SU-DHL-6 (cell line): ENCODE measurements at regions not wholly inside any gene's neighbourhood (a gene's known extent, or its start where the extent isn't known, plus 50 kb on each side); places are given as distances from the start of the nearest gene placed in this dataset.

Experiments
- H2AFZ ChIP-seq: fragments of 200-600 bp; sonication (generic); 2 replicates; pipeline ENCODE4 v1.6.1; 2014; ENCODE audit warnings: low read depth, mild to moderate bottlenecking, moderate library complexity, mixed read lengths, antibody characterized with exemption, low read length; ENCODE audit not compliant: severe bottlenecking
- H3F3A ChIP-seq: fragments of 200-600 bp; shearing (Covaris generic); 2 replicates; pipeline ENCODE4 v1.6.0; 2016; ENCODE audit warnings: antibody characterized with exemption, mild to moderate bottlenecking; ENCODE audit not compliant: insufficient read depth
- H3K27ac ChIP-seq: fragments of 200-600 bp; sonication (generic); 2 replicates; pipeline ENCODE4 v1.5.1; 2016; ENCODE audit warnings: low read depth, mild to moderate bottlenecking, low read length, moderate library complexity, mixed read lengths
- H3K27me3 ChIP-seq: fragments of 200-600 bp; sonication (generic), shearing (Covaris generic); 2 replicates; pipeline ENCODE4 v1.6.0; 2014; ENCODE audit warnings: mild to moderate bottlenecking, low read length
- H3K36me3 ChIP-seq: fragments of 200-600 bp; sonication (generic); 2 replicates; pipeline ENCODE4 v1.6.1; 2014; ENCODE audit warnings: mild to moderate bottlenecking, low read length, mixed read lengths
- H3K4me2 ChIP-seq: fragments of 300-600, 200-600 bp; shearing (Covaris generic), sonication (generic); 2 replicates; pipeline ENCODE4 v1.6.0; 2014; ENCODE audit warnings: low read length, low read depth, mild to moderate bottlenecking; ENCODE audit not compliant: poor library complexity, severe bottlenecking
- H3K4me3 ChIP-seq: fragments of 200-600 bp; sonication (generic); 2 replicates; pipeline ENCODE4 v1.5.1; 2014; ENCODE audit warnings: antibody characterized with exemption, low read length, mild to moderate bottlenecking, mixed read lengths; ENCODE audit not compliant: insufficient read depth, poor library complexity, severe bottlenecking
- H3K79me2 ChIP-seq: fragments of 200-600 bp; sonication (generic); 2 replicates; pipeline ENCODE4 v1.6.1; 2014; ENCODE audit warnings: mild to moderate bottlenecking, low read length, moderate library complexity; ENCODE audit not compliant: insufficient read depth
- H3K9ac ChIP-seq: fragments of 200-600 bp; sonication (generic); 2 replicates; pipeline ENCODE4 v1.7.0; 2014; ENCODE audit warnings: mild to moderate bottlenecking, low read length
- H3K9me2 ChIP-seq: fragments of 200-600 bp; sonication (generic); replicated peaks from 2 replicates; pipeline ENCODE4 v1.6.1; 2014; ENCODE audit warnings: low read length; ENCODE audit not compliant: insufficient read depth
- H3K9me3 ChIP-seq: fragments of 200-600 bp; sonication (generic); 2 replicates; pipeline ENCODE4 v1.6.1; 2014; ENCODE audit warnings: low read length, mixed read lengths; ENCODE audit not compliant: insufficient read depth
- H4K20me1 ChIP-seq: fragments of 200-600 bp; sonication (generic); 2 replicates; pipeline ENCODE4 v1.6.1; 2014; ENCODE audit warnings: low read depth, mild to moderate bottlenecking, antibody characterized with exemption, low read length, moderate library complexity, mixed read lengths
- EZH2phosphoT487 ChIP-seq: fragments of 200-600 bp; sonication (generic), shearing (Covaris generic); conservative IDR thresholded peaks from 2 replicates; pipeline ENCODE4 v1.6.1; 2018; ENCODE audit warnings: mild to moderate bottlenecking, antibody characterized with exemption, low read length, moderate library complexity, mixed read lengths
- TF ChIP-seq, protein P1 (sequence below): fragments of 200-600 bp; sonication (generic); IDR thresholded peaks from one replicate; pipeline ENCODE4 v1.5.1; 2017; ENCODE audit warnings: antibody characterized with exemption, mild to moderate bottlenecking, low read length, moderate library complexity; ENCODE audit not compliant: insufficient read depth, poor library complexity, severe bottlenecking

DNA sequence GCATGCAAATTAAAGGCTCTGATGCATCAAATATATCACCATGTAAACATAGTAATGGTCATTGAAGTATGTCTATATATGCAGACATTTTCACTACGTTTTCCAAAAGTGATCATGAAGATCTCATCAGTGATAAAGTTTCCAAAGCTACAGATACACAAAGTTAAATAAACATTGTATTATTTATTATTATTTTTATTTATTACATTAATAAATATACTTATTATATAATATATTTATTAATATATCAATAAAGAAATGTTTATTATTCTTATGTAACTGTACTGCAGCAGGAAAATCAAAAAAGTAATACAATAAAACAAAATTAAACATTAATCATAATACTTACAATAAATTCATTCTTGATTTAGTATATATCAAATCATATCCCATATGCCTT, 791.2 kb downstream of the GBE1 start:
- no peaks in the 10 kb centered on the region for H3F3A ChIP-seq
- H3K36me3 ChIP-seq = no peaks in the 10 kb centered on the region
- TF ChIP-seq, protein P1, sequence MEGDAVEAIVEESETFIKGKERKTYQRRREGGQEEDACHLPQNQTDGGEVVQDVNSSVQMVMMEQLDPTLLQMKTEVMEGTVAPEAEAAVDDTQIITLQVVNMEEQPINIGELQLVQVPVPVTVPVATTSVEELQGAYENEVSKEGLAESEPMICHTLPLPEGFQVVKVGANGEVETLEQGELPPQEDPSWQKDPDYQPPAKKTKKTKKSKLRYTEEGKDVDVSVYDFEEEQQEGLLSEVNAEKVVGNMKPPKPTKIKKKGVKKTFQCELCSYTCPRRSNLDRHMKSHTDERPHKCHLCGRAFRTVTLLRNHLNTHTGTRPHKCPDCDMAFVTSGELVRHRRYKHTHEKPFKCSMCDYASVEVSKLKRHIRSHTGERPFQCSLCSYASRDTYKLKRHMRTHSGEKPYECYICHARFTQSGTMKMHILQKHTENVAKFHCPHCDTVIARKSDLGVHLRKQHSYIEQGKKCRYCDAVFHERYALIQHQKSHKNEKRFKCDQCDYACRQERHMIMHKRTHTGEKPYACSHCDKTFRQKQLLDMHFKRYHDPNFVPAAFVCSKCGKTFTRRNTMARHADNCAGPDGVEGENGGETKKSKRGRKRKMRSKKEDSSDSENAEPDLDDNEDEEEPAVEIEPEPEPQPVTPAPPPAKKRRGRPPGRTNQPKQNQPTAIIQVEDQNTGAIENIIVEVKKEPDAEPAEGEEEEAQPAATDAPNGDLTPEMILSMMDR = no peak
- TF ChIP-seq EZH2phosphoT487 = no peak
- H3K4me2 ChIP-seq = no peak overlapping the region
- H3K27me3 ChIP-seq = no peaks in the 10 kb centered on the region
- H3K9ac ChIP-seq = no peak overlapping the region
- no peaks in the 10 kb centered on the region for H3K79me2 ChIP-seq
- H3K9me2 ChIP-seq = no peaks in the 10 kb centered on the region
- no peaks in the 10 kb centered on the region for H3K9me3 ChIP-seq
- no peaks in the 10 kb centered on the region for H4K20me1 ChIP-seq
- no peak overlapping the region for H3K4me3 ChIP-seq
- H3K27ac ChIP-seq = no peak overlapping the region
- H2AFZ ChIP-seq = no peak overlapping the region

- Histone ChIP-seq H3K9me2 (0 out of 2 replicates have a peak, but pooled peaks cover 4% of the 10 kb centered on the region), H3K79me2 (no peaks in the 10 kb centered on the region), H3K9me3 (peaks cover 3% of the 10 kb centered on the region; the same call in 1 of the 2 replicates), H3K27ac (no peak overlapping the region), H4K20me1 (no peaks in the 10 kb centered on the region), H3K36me3 (no peaks in the 10 kb centered on the region), H3F3A (no peaks in the 10 kb centered on the region), H3K27me3 (no peaks in the 10 kb centered on the region), H2AFZ (no peak overlapping the region), H3K4me2 (no peak overlapping the region), H3K4me3 (no peak overlapping the region), H3K9ac (no peak overlapping the region)
- TF ChIP-seq, protein P1 = no peak
- TF ChIP-seq EZH2phosphoT487 = no peak
Measured at GRCh38 chr3:80929576-80929975, 831.9 kb downstream of the GBE1 start.

GRCh38 chr3:80914854-80915253, 846.6 kb downstream of the GBE1 start:
- Histone ChIP-seq H3F3A (no peaks in the 10 kb centered on the region), H3K27ac (no peak overlapping the region), H2AFZ (no peak overlapping the region), H3K9me2 (no peaks in the 10 kb centered on the region), H3K27me3 (no peaks in the 10 kb centered on the region), H4K20me1 (no peaks in the 10 kb centered on the region), H3K9me3 (no peaks in the 10 kb centered on the region), H3K4me3 (no peak overlapping the region), H3K4me2 (no peak overlapping the region), H3K79me2 (no peaks in the 10 kb centered on the region), H3K9ac (no peak overlapping the region), H3K36me3 (no peaks in the 10 kb centered on the region)
- TF ChIP-seq, protein P1 = no peak
